ENCODE measurements at regions not wholly inside any gene's neighbourhood (a gene's known extent, or its start where the extent isn't known, plus 50 kb on each side); places are given as distances from the start of the nearest gene placed in this dataset.

DNA sequence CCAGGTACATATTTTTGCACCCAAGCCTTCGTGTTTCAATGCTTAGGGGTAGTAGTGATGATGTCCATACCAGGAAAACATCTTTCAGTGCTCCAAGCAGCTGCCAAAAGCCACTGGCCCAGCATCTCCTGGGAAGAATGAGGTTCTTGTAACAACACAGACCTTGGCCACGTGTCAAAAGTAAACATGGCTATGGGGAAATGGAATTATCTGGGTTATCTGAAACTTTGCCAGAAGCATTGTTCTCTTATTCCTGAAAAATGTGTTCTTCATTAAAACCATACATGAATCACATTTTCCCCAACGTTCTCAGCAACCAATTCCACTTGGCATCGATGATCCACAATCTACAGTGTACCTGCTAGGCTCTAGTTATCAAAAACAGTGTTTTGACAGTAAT is 524.2 kb upstream of the EEF2KMT start:
- TF ChIP-seq, protein P1, sequence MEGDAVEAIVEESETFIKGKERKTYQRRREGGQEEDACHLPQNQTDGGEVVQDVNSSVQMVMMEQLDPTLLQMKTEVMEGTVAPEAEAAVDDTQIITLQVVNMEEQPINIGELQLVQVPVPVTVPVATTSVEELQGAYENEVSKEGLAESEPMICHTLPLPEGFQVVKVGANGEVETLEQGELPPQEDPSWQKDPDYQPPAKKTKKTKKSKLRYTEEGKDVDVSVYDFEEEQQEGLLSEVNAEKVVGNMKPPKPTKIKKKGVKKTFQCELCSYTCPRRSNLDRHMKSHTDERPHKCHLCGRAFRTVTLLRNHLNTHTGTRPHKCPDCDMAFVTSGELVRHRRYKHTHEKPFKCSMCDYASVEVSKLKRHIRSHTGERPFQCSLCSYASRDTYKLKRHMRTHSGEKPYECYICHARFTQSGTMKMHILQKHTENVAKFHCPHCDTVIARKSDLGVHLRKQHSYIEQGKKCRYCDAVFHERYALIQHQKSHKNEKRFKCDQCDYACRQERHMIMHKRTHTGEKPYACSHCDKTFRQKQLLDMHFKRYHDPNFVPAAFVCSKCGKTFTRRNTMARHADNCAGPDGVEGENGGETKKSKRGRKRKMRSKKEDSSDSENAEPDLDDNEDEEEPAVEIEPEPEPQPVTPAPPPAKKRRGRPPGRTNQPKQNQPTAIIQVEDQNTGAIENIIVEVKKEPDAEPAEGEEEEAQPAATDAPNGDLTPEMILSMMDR (conservative IDR thresholded peaks at IDR 0.05; ENCODE audit: low read depth), result no peak
- no peak overlapping the region for H3K27ac ChIP-seq
- CTCF ChIA-PET, result no interaction called here
- POLR2A ChIA-PET (ENCODE audit: low non-redundant PET), result no interaction called here
- DNase-seq (ENCODE audit: low spot score), result no peak

DNA sequence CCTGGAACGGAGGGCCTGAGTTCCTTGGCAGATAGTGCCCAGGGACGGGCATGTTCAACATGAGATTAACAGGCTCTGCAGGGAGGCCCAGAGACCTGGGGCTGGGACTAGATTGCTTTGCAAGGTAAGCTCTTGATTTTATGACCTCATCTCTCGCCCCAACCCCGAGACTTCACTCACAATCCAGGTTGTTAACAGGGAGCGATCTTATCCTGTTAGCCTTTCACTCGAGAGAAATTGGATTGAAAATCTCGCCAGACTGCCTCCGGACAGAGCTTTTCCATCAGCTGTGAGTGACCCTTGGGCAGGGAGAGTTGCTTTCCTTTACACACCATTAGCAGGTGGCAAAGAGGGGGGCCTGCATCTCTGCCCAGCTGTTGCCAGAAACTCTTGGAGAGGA is 521.7 kb upstream of the EEF2KMT start:
- POLR2A ChIA-PET (ENCODE audit: low non-redundant PET), result no interaction called here
- TF ChIP-seq, protein P1 (conservative IDR thresholded peaks at IDR 0.05; ENCODE audit: low read depth), result no peak
- H3K27ac ChIP-seq, result no peak overlapping the region
- DNase-seq (ENCODE audit: low spot score), result no peak
- CTCF ChIA-PET, result interaction anchor here (0.7 kb wide), 1 partner anchor 42 kb away, joined by 3 read pairs; no protein-coding TSS in a partner anchor

DNA sequence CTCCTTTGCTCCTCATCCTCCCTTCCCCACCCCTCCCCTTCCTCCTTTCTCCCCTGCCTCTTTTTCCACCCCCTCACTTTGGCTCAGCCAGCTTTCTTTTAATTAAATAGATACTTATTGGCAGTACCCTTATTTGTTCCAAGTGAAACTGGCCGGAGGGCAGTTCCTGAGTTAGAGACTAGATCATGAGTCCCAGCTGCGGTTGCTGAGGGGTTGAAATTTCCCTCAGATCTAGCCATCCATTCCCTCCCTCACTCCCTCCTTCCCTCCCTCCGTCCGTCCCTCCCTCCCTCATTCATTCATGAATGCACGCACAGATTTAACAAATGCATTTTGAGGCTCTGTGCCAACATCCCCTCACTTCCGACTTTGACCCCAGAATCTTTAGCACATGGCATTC is 519.2 kb upstream of the EEF2KMT start:
- no peak overlapping the region for H3K27ac ChIP-seq
- ChIA-PET CTCF (interaction anchor here (0.7 to 1.2 kb wide), 5 partner anchors 10 to 380 kb away, joined by 3 to 5 read pairs (median 3); no protein-coding TSS in a partner anchor), POLR2A (ENCODE audit: low non-redundant PET) (no interaction called here)
- TF ChIP-seq, protein P1 (conservative IDR thresholded peaks at IDR 0.05; ENCODE audit: low read depth), result no peak
- no peak for DNase-seq (ENCODE audit: low spot score)

DNA sequence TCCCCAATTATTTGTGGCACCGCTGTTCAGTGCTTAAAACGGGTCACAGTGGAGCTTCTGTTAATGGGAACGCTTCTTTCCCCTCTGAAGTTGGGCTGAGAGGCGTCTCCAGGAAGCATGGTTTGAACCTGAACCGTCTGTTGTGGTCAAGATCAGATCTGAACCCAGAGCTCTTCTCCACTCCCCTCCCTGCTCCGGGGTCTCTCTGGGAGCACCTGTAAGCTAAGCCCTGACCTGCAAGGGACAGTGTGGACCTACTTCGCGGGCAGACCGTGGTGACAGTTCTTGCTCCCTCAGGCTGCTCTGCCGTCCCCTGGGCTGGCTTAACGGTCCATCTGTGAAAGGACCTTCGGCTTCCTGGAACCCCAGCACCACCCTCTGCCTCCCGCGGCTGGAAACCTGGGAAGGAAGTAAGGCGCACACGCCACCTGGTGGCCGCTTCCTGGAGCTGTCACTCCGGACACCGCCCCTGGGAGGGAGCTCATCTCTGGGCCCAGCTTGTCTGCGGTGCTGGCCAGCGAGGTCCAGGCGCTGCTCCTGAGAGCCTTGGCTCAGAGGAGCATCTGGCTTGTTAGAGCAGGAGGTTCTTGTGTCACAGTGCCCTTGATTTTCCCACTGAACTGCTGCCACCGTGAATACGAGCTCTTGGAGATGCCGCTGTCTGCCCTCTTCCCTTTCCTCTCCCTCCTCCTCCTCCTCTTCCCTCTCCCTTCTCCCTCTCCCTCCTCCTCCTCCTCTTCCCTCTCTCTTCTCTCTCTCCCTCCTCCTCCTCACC is 518.5 kb upstream of the EEF2KMT start:
- no peak for DNase-seq (ENCODE audit: low spot score)
- ChIA-PET POLR2A (ENCODE audit: low non-redundant PET) (no interaction called here), CTCF (interaction anchor here (0.6 to 1.2 kb wide), 9 partner anchors 11 to 1103 kb away, joined by 3 to 5 read pairs (median 3); no protein-coding TSS in a partner anchor)
- TF ChIP-seq, protein P1 (conservative IDR thresholded peaks at IDR 0.05; ENCODE audit: low read depth), result peak; percentile 65
- H3K27ac ChIP-seq, result no peak overlapping the region

DNA sequence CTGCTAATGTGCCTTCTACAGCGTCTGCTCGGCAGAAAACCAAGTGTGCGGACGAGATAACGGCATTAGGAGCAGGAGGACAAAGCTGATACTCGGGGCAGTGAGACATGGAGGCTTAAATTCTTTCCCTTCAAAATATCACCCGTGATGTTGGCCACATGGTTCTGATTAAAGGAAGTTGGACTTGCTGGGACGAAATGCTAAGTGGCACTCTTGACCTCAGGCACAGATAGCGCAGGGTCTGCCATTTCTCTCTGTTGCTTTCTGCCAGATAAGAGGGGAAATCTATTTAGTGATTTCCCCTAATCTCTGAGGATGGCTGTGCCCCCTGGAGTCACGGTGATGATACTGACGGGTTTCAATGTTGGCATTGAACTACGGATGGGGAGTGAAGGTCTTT is 509.6 kb upstream of the EEF2KMT start:
- POLR2A ChIA-PET (ENCODE audit: low non-redundant PET), result no interaction called here
- no peak overlapping the region for H3K27ac ChIP-seq
- TF ChIP-seq, protein P1 (conservative IDR thresholded peaks at IDR 0.05; ENCODE audit: low read depth), result no peak
- DNase-seq (ENCODE audit: low spot score), result no peak
- CTCF ChIA-PET, result no interaction called here

DNA sequence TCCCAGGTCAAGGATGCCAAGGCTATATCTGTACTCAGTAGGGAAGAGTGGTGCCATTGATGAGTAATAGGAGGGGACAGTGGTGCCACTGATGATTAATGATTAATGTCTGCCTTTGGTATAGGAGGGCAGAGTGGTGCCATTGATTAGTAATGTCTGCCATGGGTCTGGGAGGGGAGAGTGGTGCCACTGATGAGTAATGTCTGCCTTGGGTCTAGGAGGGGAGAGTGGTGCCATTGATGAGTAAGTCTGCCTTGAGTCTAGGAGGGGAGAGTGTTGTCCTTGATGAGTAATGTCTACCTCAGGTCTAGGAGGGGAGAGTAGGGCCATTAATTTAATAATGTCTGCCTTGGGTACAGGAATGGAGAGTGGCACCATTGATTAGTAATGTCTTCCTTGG is 507.8 kb upstream of the EEF2KMT start:
- TF ChIP-seq, protein P1 (conservative IDR thresholded peaks at IDR 0.05; ENCODE audit: low read depth), result no peak
- H3K27ac ChIP-seq, result no peak overlapping the region
- CTCF ChIA-PET, result no interaction called here
- POLR2A ChIA-PET (ENCODE audit: low non-redundant PET), result no interaction called here
- no peak for DNase-seq (ENCODE audit: low spot score)

All from RWPE1 (cell line).